HG03558 (cell line): ENCODE measurements at regions not wholly inside any gene's neighbourhood (a gene's known extent, or its start where the extent isn't known, plus 50 kb on each side); places are given as distances from the start of the nearest gene placed in this dataset.

ENCODE experiments used
- ATAC-seq: cut with Tn5 transposase; IDR thresholded peaks from one replicate; pipeline ENCODE4 v1.9.1; 2021; ENCODE audit warnings: moderate number of reproducible peaks; ENCODE audit not compliant: unreplicated experiment; ENCODE audit errors: extremely low read depth

- ATAC-seq: no peak
Measured at GRCh38 chr3:43926055-43926454, 235.3 kb downstream of the ABHD5 start.

- ATAC-seq: no peak
Measured at GRCh38 chr3:43932921-43933320, 242.2 kb downstream of the ABHD5 start.

- ATAC-seq: no peak
Measured at GRCh38 chr3:43948013-43948412, 257.3 kb downstream of the ABHD5 start.

- ATAC-seq: no peak
Measured at GRCh38 chr3:43949594-43949993, 258.9 kb downstream of the ABHD5 start.

- ATAC-seq: no peak
Measured at GRCh38 chr3:43950775-43951174, 260.0 kb downstream of the ABHD5 start.

- ATAC-seq: no peak
Measured at GRCh38 chr3:43951813-43952212, 261.1 kb downstream of the ABHD5 start.

GRCh38 chr3:43953380-43953779 is 262.6 kb downstream of the ABHD5 start:
- ATAC-seq: no peak

- ATAC-seq: no peak
Measured at GRCh38 chr3:43953814-43954692, 263.3 kb downstream of the ABHD5 start.

GRCh38 chr3:43956945-43957344 is 266.2 kb downstream of the ABHD5 start:
- no peak for ATAC-seq

- no peak for ATAC-seq
Measured at GRCh38 chr3:43957553-43957952, 266.8 kb downstream of the ABHD5 start.

GRCh38 chr3:43958005-43958770 is 267.4 kb downstream of the ABHD5 start:
- ATAC-seq: no peak

GRCh38 chr3:43958973-43959372 is 268.2 kb downstream of the ABHD5 start:
- ATAC-seq: no peak

GRCh38 chr3:43959498-43960447 is 269.0 kb downstream of the ABHD5 start:
- ATAC-seq: no peak

GRCh38 chr3:43960448-43960840 is 269.7 kb downstream of the ABHD5 start:
- no peak for ATAC-seq

- ATAC-seq: no peak
Measured at GRCh38 chr3:43962043-43962442, 271.3 kb downstream of the ABHD5 start.

GRCh38 chr3:43963208-43963607 is 272.5 kb downstream of the ABHD5 start:
- no peak for ATAC-seq

GRCh38 chr3:43964640-43965039 is 273.9 kb downstream of the ABHD5 start:
- ATAC-seq: no peak

GRCh38 chr3:43965656-43966055 is 274.9 kb downstream of the ABHD5 start:
- ATAC-seq: no peak

- ATAC-seq: no peak
Measured at GRCh38 chr3:43966126-43966525, 275.4 kb downstream of the ABHD5 start.

GRCh38 chr3:43966530-43966929 is 275.2 kb upstream of the TOPAZ1 start:
- ATAC-seq: no peak
